HuH-7 (cell line): ENCODE measurements at regions not wholly inside any gene's neighbourhood (a gene's known extent, or its start where the extent isn't known, plus 50 kb on each side); places are given as distances from the start of the nearest gene placed in this dataset.
"Not testable (repeated sequence)": the region's sequence is repeated elsewhere in the genome, so short reads cannot be mapped to it uniquely, and the experiment has no call there.

Source experiments
- DNase-seq: peaks from one replicate; pipeline ENCODE4 v3.0.0; 2011; ENCODE audit warnings: low spot score

GRCh38 chr6:22106961-22107360 is 189.9 kb downstream of the PRL start:
- no peak for DNase-seq

- DNase-seq, result no peak
Measured at GRCh38 chr6:22108199-22108598, 188.6 kb downstream of the PRL start.

GRCh38 chr6:22110061-22110460 is 186.8 kb downstream of the PRL start:
- DNase-seq, result no peak

GRCh38 chr6:22112461-22112860 is 184.4 kb downstream of the PRL start:
- peak; percentile 34 for DNase-seq

GRCh38 chr6:22113026-22113766 is 183.6 kb downstream of the PRL start:
- DNase-seq, result no peak

- DNase-seq, result no peak
Measured at GRCh38 chr6:22115559-22115958, 181.3 kb downstream of the PRL start.

- DNase-seq, result no peak
Measured at GRCh38 chr6:22117631-22118030, 179.2 kb downstream of the PRL start.

GRCh38 chr6:22119500-22119899 is 177.3 kb downstream of the PRL start:
- DNase-seq, result no peak

GRCh38 chr6:22124756-22125155 is 172.1 kb downstream of the PRL start:
- DNase-seq, result no peak

GRCh38 chr6:22126910-22127309 is 169.9 kb downstream of the PRL start:
- DNase-seq, result no peak

GRCh38 chr6:22129751-22130150 is 167.1 kb downstream of the PRL start:
- DNase-seq, result no peak

- no peak for DNase-seq
Measured at GRCh38 chr6:22132656-22133055, 164.2 kb downstream of the PRL start.

GRCh38 chr6:22133357-22133756 is 163.5 kb downstream of the PRL start:
- no peak for DNase-seq

- DNase-seq, result no peak
Measured at GRCh38 chr6:22134308-22134707, 162.5 kb downstream of the PRL start.

- DNase-seq, result no peak
Measured at GRCh38 chr6:22135395-22135794, 161.4 kb downstream of the PRL start.

GRCh38 chr6:22140736-22141135 is 156.1 kb downstream of the PRL start:
- not testable (repeated sequence) for DNase-seq

GRCh38 chr6:22141241-22141745 is 155.5 kb downstream of the PRL start:
- no peak for DNase-seq

GRCh38 chr6:22142856-22143255 is 154.0 kb downstream of the PRL start:
- DNase-seq, result no peak

- DNase-seq, result no peak
Measured at GRCh38 chr6:22145376-22145775, 151.5 kb downstream of the PRL start.

GRCh38 chr6:22145823-22146677 is 150.8 kb downstream of the PRL start:
- no peak for DNase-seq

- DNase-seq, result no peak
Measured at GRCh38 chr6:22146678-22146930, 150.2 kb downstream of the PRL start.

GRCh38 chr6:22146931-22147701 is 149.7 kb downstream of the PRL start:
- DNase-seq, result no peak
